Liver (tissue), 3 donors: ENCODE measurements at regions not wholly inside any gene's neighbourhood (a gene's known extent, or its start where the extent isn't known, plus 50 kb on each side); places are given as distances from the start of the nearest gene placed in this dataset.

Experiments used
- EGR1 ChIP-seq, 2 donors: IDR thresholded peaks; 2 replicates each; pipeline ENCODE4 v1.6.1; 2016 to 2018; ENCODE audit warnings: antibody characterized with exemption in 2 of 2, low read depth in 2 of 2
- GABPA ChIP-seq, 2 donors: IDR thresholded peaks in 1 of 2; conservative IDR thresholded peaks in 1 of 2; 2 replicates each; pipeline ENCODE4 v1.6.1; 2016; ENCODE audit warnings: antibody characterized with exemption in 2 of 2, mild to moderate bottlenecking in 1 of 2, moderate library complexity in 1 of 2
- YY1 ChIP-seq: IDR thresholded peaks from 2 replicates; pipeline ENCODE4 v1.6.1; 2016; ENCODE audit warnings: antibody characterized with exemption, mild to moderate bottlenecking
- TF ChIP-seq, protein P1 (sequence below): fragments of 150-350 bp; IDR thresholded peaks from 2 replicates; pipeline ENCODE4 v1.5.1; 2017; ENCODE audit warnings: improper control_type of control experiment, low read depth, low read length; ENCODE audit not compliant: missing input control
- TF ChIP-seq, protein P2 (sequence below): IDR thresholded peaks from 2 replicates; pipeline ENCODE4 v1.6.1; 2016; ENCODE audit warnings: antibody characterized with exemption
- TF ChIP-seq, protein P3 (sequence below): IDR thresholded peaks from 2 replicates; pipeline ENCODE4 v1.6.1; 2016; ENCODE audit warnings: antibody characterized with exemption
- donor health status: healthy.
- donor health status: healthy.

DNA sequence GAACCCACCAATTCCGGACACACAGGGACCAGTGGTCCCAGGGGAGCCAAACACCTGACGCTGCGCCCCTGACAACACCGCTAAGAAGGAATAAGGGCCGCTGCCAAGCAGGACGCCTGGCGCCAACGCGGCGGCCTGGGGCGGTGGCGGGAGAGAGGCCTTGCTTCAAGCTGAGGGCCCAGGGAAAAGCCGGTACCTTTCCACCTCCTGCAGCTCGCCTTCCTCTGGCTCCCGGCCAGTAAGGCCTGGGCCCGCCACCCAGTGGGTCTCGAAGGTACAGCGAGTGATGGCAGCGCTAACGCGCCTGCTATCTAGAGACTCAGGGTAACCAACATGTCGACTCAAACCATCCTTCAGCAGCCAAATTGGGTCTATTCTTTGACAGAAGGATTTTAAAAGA is 1074.1 kb downstream of the SI start:
- TF ChIP-seq, protein P1, sequence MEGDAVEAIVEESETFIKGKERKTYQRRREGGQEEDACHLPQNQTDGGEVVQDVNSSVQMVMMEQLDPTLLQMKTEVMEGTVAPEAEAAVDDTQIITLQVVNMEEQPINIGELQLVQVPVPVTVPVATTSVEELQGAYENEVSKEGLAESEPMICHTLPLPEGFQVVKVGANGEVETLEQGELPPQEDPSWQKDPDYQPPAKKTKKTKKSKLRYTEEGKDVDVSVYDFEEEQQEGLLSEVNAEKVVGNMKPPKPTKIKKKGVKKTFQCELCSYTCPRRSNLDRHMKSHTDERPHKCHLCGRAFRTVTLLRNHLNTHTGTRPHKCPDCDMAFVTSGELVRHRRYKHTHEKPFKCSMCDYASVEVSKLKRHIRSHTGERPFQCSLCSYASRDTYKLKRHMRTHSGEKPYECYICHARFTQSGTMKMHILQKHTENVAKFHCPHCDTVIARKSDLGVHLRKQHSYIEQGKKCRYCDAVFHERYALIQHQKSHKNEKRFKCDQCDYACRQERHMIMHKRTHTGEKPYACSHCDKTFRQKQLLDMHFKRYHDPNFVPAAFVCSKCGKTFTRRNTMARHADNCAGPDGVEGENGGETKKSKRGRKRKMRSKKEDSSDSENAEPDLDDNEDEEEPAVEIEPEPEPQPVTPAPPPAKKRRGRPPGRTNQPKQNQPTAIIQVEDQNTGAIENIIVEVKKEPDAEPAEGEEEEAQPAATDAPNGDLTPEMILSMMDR = no peak
- TF ChIP-seq EGR1 (IDR thresholded peaks at IDR 0.05; ENCODE audit: low read depth in 2 of 2) (no peak), GABPA (IDR thresholded peaks at IDR 0.05 in 1 of 2, conservative IDR thresholded peaks at IDR 0.05 in 1 of 2) (no peak), YY1 (no peak)
- TF ChIP-seq, protein P2, sequence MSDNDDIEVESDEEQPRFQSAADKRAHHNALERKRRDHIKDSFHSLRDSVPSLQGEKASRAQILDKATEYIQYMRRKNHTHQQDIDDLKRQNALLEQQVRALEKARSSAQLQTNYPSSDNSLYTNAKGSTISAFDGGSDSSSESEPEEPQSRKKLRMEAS = no peak
- TF ChIP-seq, protein P3, sequence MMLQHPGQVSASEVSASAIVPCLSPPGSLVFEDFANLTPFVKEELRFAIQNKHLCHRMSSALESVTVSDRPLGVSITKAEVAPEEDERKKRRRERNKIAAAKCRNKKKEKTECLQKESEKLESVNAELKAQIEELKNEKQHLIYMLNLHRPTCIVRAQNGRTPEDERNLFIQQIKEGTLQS = no peak
